ENCODE measurements at regions not wholly inside any gene's neighbourhood (a gene's known extent, or its start where the extent isn't known, plus 50 kb on each side); places are given as distances from the start of the nearest gene placed in this dataset.
"Not testable (repeated sequence)": the region's sequence is repeated elsewhere in the genome, so short reads cannot be mapped to it uniquely, and the experiment has no call there.

DNA sequence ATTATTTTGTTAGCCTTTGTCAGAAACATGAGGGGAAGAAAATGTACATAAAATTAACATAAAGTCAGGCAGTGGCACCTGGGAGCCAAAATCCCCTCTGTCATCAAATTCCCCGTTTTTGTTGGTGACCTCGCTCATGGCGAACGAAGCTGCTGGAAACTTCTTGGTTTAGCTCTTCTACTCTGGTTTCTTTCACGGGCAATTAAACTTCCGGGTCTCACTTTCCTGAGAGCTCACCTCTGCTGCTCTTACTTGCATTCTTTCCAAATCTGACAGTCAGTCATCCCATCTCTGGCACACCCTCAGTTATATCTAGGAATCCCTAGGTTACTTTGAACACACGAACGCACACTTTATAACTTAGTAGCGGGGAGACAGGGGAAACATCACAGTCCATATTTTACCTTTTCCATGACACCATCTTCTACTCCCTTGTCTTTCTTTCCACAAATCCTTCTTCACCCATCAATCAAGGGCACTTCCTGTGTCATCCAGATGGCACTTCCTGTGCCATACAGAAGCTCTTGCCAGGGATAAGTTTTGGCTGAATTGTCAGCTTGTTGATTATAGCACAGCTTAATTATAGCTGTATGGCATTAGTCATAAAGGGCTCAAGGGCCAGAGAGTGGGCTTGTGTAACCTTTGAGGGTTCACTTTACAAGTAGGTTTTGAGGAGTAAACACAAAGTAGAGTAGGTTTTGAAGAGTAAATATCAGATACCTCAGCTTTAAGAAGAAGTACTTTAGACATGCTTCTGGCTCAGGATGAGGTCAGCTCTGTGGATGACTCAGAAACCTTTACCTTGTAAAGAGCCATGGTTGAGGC lies 105.1 kb downstream of the GATA3 start:
- intact Hi-C loops (cut with DNase I): no loop called here
- Histone ChIP-seq H3K4me1 (replicated peaks) (no peaks in the 10 kb centered on the region), H3K27ac (no peak overlapping the region), H3K9me3 (no peaks in the 10 kb centered on the region), H3K4me3 (no peak overlapping the region), H3K27me3 (replicated peaks; ENCODE audit: insufficient read depth) (no peaks in the 10 kb centered on the region), H3K36me3 (no peaks in the 10 kb centered on the region)
- no peak for DNase-seq (ENCODE audit: low spot score)
- TF ChIP-seq, protein P1, sequence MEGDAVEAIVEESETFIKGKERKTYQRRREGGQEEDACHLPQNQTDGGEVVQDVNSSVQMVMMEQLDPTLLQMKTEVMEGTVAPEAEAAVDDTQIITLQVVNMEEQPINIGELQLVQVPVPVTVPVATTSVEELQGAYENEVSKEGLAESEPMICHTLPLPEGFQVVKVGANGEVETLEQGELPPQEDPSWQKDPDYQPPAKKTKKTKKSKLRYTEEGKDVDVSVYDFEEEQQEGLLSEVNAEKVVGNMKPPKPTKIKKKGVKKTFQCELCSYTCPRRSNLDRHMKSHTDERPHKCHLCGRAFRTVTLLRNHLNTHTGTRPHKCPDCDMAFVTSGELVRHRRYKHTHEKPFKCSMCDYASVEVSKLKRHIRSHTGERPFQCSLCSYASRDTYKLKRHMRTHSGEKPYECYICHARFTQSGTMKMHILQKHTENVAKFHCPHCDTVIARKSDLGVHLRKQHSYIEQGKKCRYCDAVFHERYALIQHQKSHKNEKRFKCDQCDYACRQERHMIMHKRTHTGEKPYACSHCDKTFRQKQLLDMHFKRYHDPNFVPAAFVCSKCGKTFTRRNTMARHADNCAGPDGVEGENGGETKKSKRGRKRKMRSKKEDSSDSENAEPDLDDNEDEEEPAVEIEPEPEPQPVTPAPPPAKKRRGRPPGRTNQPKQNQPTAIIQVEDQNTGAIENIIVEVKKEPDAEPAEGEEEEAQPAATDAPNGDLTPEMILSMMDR (IDR thresholded peaks at IDR 0.05): no peak
- TF ChIP-seq POLR2A (IDR thresholded peaks at IDR 0.05) (no peak), POLR2AphosphoS5 (IDR thresholded peaks at IDR 0.05) (no peak)
- 81% methylated on average over 9 of the region's 9 CpGs for WGBS

DNA sequence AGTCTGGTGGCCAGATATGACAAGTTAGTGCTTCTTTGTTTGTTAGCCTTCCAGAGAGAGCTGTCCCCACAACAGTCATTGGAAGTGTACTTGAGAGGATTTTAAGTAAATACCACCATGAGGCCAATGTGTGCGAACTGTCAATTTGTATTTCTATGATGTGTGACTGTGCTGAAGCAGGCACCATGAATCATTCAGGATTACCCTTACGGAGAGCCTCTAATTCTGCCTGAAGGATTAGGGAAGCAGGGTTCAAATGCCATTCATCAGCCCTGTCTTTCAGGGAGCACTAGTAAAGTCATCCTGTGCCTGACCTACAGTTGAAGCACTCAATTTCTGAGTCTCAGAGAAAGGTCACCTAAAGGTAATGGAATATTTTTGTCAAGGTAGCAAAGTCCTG lies 109.3 kb downstream of the GATA3 start:
- Histone ChIP-seq H3K4me3 (no peak overlapping the region), H3K36me3 (no peaks in the 10 kb centered on the region), H3K4me1 (replicated peaks) (no peaks in the 10 kb centered on the region), H3K9me3 (no peaks in the 10 kb centered on the region), H3K27ac (no peak overlapping the region), H3K27me3 (replicated peaks; ENCODE audit: insufficient read depth) (no peaks in the 10 kb centered on the region)
- intact Hi-C loops (cut with DNase I): no loop called here
- no peak for TF ChIP-seq POLR2AphosphoS5 (IDR thresholded peaks at IDR 0.05)
- no peak for TF ChIP-seq POLR2A (IDR thresholded peaks at IDR 0.05)
- TF ChIP-seq, protein P1 (IDR thresholded peaks at IDR 0.05): no peak
- WGBS: 44% methylated on average over 2 of the region's 2 CpGs
- DNase-seq (ENCODE audit: low spot score): no peak

DNA sequence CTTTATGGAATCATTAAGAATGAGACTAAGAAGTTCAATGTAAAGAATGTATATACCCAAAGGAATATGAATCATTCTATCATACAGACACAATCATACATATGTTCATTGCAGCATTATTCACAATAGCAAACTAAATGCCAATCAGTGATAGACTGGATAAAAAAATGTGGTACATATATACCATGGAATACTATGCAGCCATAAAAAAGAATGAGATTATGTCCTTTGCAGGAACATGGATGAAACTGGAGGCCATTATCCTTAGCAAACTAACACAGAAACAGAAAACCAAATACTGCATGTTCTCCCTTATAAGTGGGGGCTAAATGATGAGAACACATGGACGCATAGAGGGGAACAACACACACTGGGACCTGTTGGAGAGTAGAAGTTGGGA lies 110.2 kb downstream of the GATA3 start:
- H3K27me3 ChIP-seq (replicated peaks; ENCODE audit: insufficient read depth); H3K36me3 ChIP-seq; DNase-seq (ENCODE audit: low spot score); H3K4me3 ChIP-seq; intact Hi-C loops (cut with DNase I); H3K9me3 ChIP-seq; H3K4me1 ChIP-seq (replicated peaks); H3K27ac ChIP-seq: not testable (repeated sequence)
- 97% methylated on average over 1 of the region's 1 CpG for WGBS

DNA sequence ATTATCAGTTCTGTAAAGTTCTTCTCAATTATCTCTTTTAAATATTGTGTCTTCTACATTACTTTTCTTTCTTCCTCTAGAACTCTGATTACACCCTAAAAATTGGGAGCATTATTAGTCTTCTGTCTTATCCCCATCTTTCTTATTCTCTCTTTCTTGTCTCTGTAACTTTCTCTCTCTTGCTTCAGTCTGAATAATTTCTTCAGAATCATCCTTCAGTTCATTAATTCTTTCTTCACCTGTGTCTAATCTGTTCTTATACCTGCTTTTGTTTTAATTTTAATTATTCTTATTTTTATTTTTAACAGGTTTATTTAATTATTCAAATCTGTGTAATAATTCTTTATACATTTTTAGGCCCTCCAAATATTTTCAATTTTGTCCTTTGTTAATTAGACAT lies 114.3 kb downstream of the GATA3 start:
- H3K4me3 ChIP-seq: no peak overlapping the region
- no peaks in the 10 kb centered on the region for H3K4me1 ChIP-seq (replicated peaks)
- no peak for DNase-seq (ENCODE audit: low spot score)
- TF ChIP-seq, protein P1 (IDR thresholded peaks at IDR 0.05): no peak
- TF ChIP-seq POLR2A (IDR thresholded peaks at IDR 0.05) (no peak), POLR2AphosphoS5 (IDR thresholded peaks at IDR 0.05) (no peak)
- H3K9me3 ChIP-seq: no peaks in the 10 kb centered on the region
- H3K36me3 ChIP-seq: no peaks in the 10 kb centered on the region
- no peaks in the 10 kb centered on the region for H3K27me3 ChIP-seq (replicated peaks; ENCODE audit: insufficient read depth)
- H3K27ac ChIP-seq: no peak overlapping the region
- intact Hi-C loops (cut with DNase I): no loop called here

DNA sequence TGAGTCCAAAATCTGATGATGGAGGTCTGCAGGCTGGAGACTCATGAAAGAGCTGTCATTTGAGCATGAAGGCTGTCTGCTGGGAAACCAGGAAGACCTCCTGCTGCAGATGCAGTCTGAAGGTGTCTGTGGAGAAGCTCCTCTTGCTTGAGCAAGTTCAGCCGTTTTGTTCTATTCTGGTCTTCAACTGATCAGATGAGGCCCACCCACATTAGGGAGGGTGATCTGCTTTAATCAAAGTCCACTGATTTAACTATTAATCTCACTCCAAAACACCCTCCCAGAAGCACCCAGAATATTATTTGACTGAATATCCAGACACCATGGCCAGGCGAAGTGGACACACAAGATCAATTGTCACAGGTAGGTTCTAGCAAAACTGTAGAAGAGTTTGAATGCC lies 116.5 kb downstream of the GATA3 start:
- H3K9me3 ChIP-seq: no peaks in the 10 kb centered on the region
- WGBS: 97% methylated on average over 2 of the region's 2 CpGs
- no peaks in the 10 kb centered on the region for H3K4me1 ChIP-seq (replicated peaks)
- intact Hi-C loops (cut with DNase I): no loop called here
- no peak for DNase-seq (ENCODE audit: low spot score)
- no peaks in the 10 kb centered on the region for H3K36me3 ChIP-seq
- H3K4me3 ChIP-seq: no peak overlapping the region
- no peak overlapping the region for H3K27ac ChIP-seq
- no peaks in the 10 kb centered on the region for H3K27me3 ChIP-seq (replicated peaks; ENCODE audit: insufficient read depth)
- TF ChIP-seq, protein P1 (IDR thresholded peaks at IDR 0.05): no peak
- TF ChIP-seq POLR2A (IDR thresholded peaks at IDR 0.05): no peak
- no peak for TF ChIP-seq POLR2AphosphoS5 (IDR thresholded peaks at IDR 0.05)
